ENCODE measurements at regions not wholly inside any gene's neighbourhood (a gene's known extent, or its start where the extent isn't known, plus 50 kb on each side); places are given as distances from the start of the nearest gene placed in this dataset.

DNA sequence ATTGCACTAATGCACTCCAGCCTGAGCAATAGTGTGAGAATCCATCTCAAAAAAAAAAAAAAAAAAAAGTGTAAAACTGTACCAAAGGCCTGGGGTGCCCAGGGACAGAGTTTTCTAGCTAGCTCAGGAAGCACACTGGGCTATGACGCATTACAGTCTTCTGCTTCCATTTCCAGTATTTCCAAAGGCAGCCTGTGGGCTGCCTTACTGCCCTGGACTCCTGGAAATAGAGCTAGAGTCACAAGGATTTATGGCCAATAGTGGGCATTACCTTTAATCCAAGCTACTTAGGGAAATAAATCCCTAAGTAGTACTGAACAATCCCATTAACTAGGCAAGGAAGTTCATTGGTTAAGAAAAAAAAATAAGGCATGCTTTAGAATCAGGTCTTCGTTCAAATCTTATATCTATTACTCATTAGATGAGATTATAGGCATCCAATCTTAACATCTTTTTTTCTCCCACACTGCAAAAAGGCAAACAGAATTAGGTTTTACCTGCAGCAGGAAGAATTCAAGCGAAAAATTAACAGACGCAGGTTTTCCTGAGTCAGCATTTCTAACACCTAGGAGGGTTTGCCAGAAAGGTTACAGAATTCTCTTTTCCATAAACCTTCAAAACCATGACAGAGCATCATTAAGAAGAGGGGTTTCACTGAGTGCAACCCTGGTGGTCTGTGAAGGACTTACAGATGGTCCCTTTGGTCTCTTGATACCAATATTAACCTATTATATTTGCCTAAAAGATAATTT lies 85.6 kb upstream of the CCDC112 start:
- no peaks in the 10 kb centered on the region for H3K79me2 ChIP-seq (ENCODE audit: insufficient read depth, low read length)
- H2AFZ ChIP-seq (ENCODE audit: low read depth, low read length) = no peak overlapping the region
- no peaks in the 10 kb centered on the region for H4K20me1 ChIP-seq (ENCODE audit: insufficient read depth, low read length)
- H3K4me1 Mint-ChIP-seq (ENCODE audit: low read depth, unreplicated experiment) = peaks cover 8% of the 10 kb centered on the region
- no peak overlapping the region for H3K27ac ChIP-seq (ENCODE audit: low read depth, low read length)
- H3K4me3 ChIP-seq (ENCODE audit: insufficient read depth, low read depth, low read length) = no peak overlapping the region
- DNase-seq (ENCODE audit: low read depth) (no peak), FAIRE-seq (no peak)
- no peaks in the 10 kb centered on the region for H3K9me3 Mint-ChIP-seq (ENCODE audit: unreplicated experiment)
- no peaks in the 10 kb centered on the region for H3K27me3 ChIP-seq (ENCODE audit: insufficient read depth, low read length)
- no peak overlapping the region for H3K4me3 Mint-ChIP-seq (ENCODE audit: unreplicated experiment)
- TF ChIP-seq EZH2 (IDR thresholded peaks at IDR 0.05; ENCODE audit: insufficient read depth, low read length) (no peak), CTCF (IDR thresholded peaks at IDR 0.05; ENCODE audit: insufficient read depth, low read depth, low read length) (no peak)
- H3K9ac ChIP-seq (ENCODE audit: low read length) = no peak overlapping the region
- no peaks in the 10 kb centered on the region for H3K36me3 ChIP-seq (ENCODE audit: insufficient read depth, low read length)
- H3K27me3 Mint-ChIP-seq (ENCODE audit: low read depth, unreplicated experiment) = no peaks in the 10 kb centered on the region
- H3K9me3 ChIP-seq (ENCODE audit: insufficient read depth, low read depth, low read length) = no peaks in the 10 kb centered on the region
- H3K4me1 ChIP-seq (ENCODE audit: insufficient read depth, low read length) = peaks cover 8% of the 10 kb centered on the region
- no peaks in the 10 kb centered on the region for H3K36me3 Mint-ChIP-seq (ENCODE audit: low read depth, unreplicated experiment)
- H3K27ac Mint-ChIP-seq (ENCODE audit: unreplicated experiment) = no peak overlapping the region
- no peak overlapping the region for H3K4me2 ChIP-seq (ENCODE audit: low read length)

DNA sequence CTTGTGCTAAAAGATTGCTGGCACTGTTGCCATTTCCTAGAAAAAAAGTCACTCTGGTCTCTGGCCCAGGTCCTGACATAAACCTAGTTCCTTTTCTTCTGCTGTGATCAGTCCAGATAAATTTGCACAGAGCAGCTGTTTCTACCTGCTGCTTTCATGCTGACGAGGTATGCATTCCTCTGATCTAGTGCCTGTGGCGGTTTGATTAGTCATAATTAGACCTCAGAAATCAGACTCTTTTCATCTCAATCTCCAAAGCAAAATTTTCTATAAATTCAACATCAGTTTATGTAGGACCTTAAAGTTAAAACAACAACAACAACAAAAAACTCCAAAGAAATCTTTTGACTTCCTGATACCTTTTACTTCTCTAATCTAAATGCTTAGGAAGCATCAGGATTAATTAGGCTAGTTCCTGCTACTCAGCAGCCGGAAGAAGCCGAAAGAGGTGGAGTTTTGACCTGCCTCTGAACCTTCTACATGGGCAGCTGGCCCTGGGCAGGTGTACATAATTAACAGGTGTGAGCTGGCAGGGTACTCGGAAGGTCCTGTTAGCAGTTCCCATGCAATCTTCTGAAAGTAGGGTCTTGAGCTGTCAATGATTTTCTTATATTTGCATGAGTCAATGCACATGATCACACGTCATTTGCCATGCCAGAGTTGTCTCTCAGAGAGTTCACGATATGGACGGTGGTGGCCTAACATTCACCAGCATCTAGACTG lies 83.3 kb upstream of the CCDC112 start:
- Histone ChIP-seq H3K4me2 (ENCODE audit: low read length) (no peak overlapping the region), H3K79me2 (ENCODE audit: insufficient read depth, low read length) (no peaks in the 10 kb centered on the region), H3K9me3 (ENCODE audit: insufficient read depth, low read depth, low read length) (no peaks in the 10 kb centered on the region), H2AFZ (ENCODE audit: low read depth, low read length) (no peak overlapping the region), H3K4me1 (ENCODE audit: insufficient read depth, low read length) (peaks cover 8% of the 10 kb centered on the region), H3K4me3 (ENCODE audit: insufficient read depth, low read depth, low read length) (no peak overlapping the region), H3K36me3 (ENCODE audit: insufficient read depth, low read length) (no peaks in the 10 kb centered on the region), H4K20me1 (ENCODE audit: insufficient read depth, low read length) (no peaks in the 10 kb centered on the region), H3K27me3 (ENCODE audit: insufficient read depth, low read length) (no peaks in the 10 kb centered on the region), H3K27ac (ENCODE audit: low read depth, low read length) (no peak overlapping the region), H3K9ac (ENCODE audit: low read length) (no peak overlapping the region)
- Mint-ChIP-seq H3K36me3 (ENCODE audit: low read depth, unreplicated experiment) (no peaks in the 10 kb centered on the region), H3K9me3 (ENCODE audit: unreplicated experiment) (no peaks in the 10 kb centered on the region), H3K27ac (ENCODE audit: unreplicated experiment) (no peak overlapping the region), H3K27me3 (ENCODE audit: low read depth, unreplicated experiment) (no peaks in the 10 kb centered on the region), H3K4me3 (ENCODE audit: unreplicated experiment) (no peak overlapping the region), H3K4me1 (ENCODE audit: low read depth, unreplicated experiment) (peaks cover 10% of the 10 kb centered on the region)
- no peak for FAIRE-seq
- no peak for TF ChIP-seq CTCF (IDR thresholded peaks at IDR 0.05; ENCODE audit: insufficient read depth, low read depth, low read length)
- TF ChIP-seq EZH2 (IDR thresholded peaks at IDR 0.05; ENCODE audit: insufficient read depth, low read length) = no peak
- DNase-seq (ENCODE audit: low read depth) = peak; percentile 54

GRCh38 chr5:115378754-115379153 lies 82.3 kb upstream of the CCDC112 start:
- Histone ChIP-seq H3K4me3 (ENCODE audit: insufficient read depth, low read depth, low read length) (no peak overlapping the region), H4K20me1 (ENCODE audit: insufficient read depth, low read length) (no peaks in the 10 kb centered on the region), H3K9ac (ENCODE audit: low read length) (no peak overlapping the region), H3K27me3 (ENCODE audit: insufficient read depth, low read length) (no peaks in the 10 kb centered on the region), H3K4me2 (ENCODE audit: low read length) (no peak overlapping the region), H3K36me3 (ENCODE audit: insufficient read depth, low read length) (no peaks in the 10 kb centered on the region), H3K4me1 (ENCODE audit: insufficient read depth, low read length) (peaks cover 8% of the 10 kb centered on the region), H3K9me3 (ENCODE audit: insufficient read depth, low read depth, low read length) (no peaks in the 10 kb centered on the region), H2AFZ (ENCODE audit: low read depth, low read length) (no peak overlapping the region), H3K79me2 (ENCODE audit: insufficient read depth, low read length) (no peaks in the 10 kb centered on the region), H3K27ac (ENCODE audit: low read depth, low read length) (no peak overlapping the region)
- FAIRE-seq (no peak), DNase-seq (ENCODE audit: low read depth) (no peak)
- Mint-ChIP-seq H3K9me3 (ENCODE audit: unreplicated experiment) (no peaks in the 10 kb centered on the region), H3K4me1 (ENCODE audit: low read depth, unreplicated experiment) (peaks cover 10% of the 10 kb centered on the region), H3K4me3 (ENCODE audit: unreplicated experiment) (no peak overlapping the region), H3K27ac (ENCODE audit: unreplicated experiment) (no peak overlapping the region), H3K27me3 (ENCODE audit: low read depth, unreplicated experiment) (no peaks in the 10 kb centered on the region), H3K36me3 (ENCODE audit: low read depth, unreplicated experiment) (no peaks in the 10 kb centered on the region)
- TF ChIP-seq CTCF (IDR thresholded peaks at IDR 0.05; ENCODE audit: insufficient read depth, low read depth, low read length) (no peak), EZH2 (IDR thresholded peaks at IDR 0.05; ENCODE audit: insufficient read depth, low read length) (no peak)
